Mononuclear cell (primary cell): ENCODE measurements at regions not wholly inside any gene's neighbourhood (a gene's known extent, or its start where the extent isn't known, plus 50 kb on each side); places are given as distances from the start of the nearest gene placed in this dataset.

Source experiments
- H3K27me3 ChIP-seq: 2 replicates; pipeline ENCODE4 v1.6.0; 2011; ENCODE audit warnings: low read length, control low read depth; ENCODE audit not compliant: insufficient read depth
- H3K4me1 ChIP-seq: 2 replicates; pipeline ENCODE4 v1.5.1; 2011; ENCODE audit warnings: mild to moderate bottlenecking, low read length, control low read depth; ENCODE audit not compliant: insufficient read depth
- H3K4me3 ChIP-seq: 2 replicates; pipeline ENCODE4 v1.5.1; 2011; ENCODE audit warnings: mild to moderate bottlenecking, low read length, moderate library complexity
- H3K9me3 ChIP-seq: 2 replicates; pipeline ENCODE4 v1.5.1; 2011; ENCODE audit warnings: low read depth, mild to moderate bottlenecking, control low read depth, low read length

GRCh38 chr5:141800617-141801016 lies 77.6 kb downstream of the PCDH1 start:
- Histone ChIP-seq H3K4me1 (no peaks in the 10 kb centered on the region), H3K27me3 (peaks cover 6% of the 10 kb centered on the region), H3K9me3 (no peaks in the 10 kb centered on the region), H3K4me3 (no peak overlapping the region)

- Histone ChIP-seq H3K9me3 (no peaks in the 10 kb centered on the region), H3K4me1 (no peaks in the 10 kb centered on the region), H3K27me3 (peaks cover 3% of the 10 kb centered on the region), H3K4me3 (no peak overlapping the region)
Measured at GRCh38 chr5:141799507-141800167, 78.6 kb downstream of the PCDH1 start.

- Histone ChIP-seq H3K4me3 (no peak overlapping the region), H3K27me3 (no peaks in the 10 kb centered on the region), H3K4me1 (no peaks in the 10 kb centered on the region), H3K9me3 (no peaks in the 10 kb centered on the region)
Measured at GRCh38 chr5:141797425-141797824, 80.8 kb downstream of the PCDH1 start.

- Histone ChIP-seq H3K4me1 (no peaks in the 10 kb centered on the region), H3K9me3 (no peaks in the 10 kb centered on the region), H3K4me3 (no peak overlapping the region), H3K27me3 (no peaks in the 10 kb centered on the region)
Measured at GRCh38 chr5:141795421-141795820, 82.8 kb downstream of the PCDH1 start.

- H3K4me1 ChIP-seq: no peaks in the 10 kb centered on the region
- no peaks in the 10 kb centered on the region for H3K27me3 ChIP-seq
- H3K9me3 ChIP-seq: no peaks in the 10 kb centered on the region
Measured at GRCh38 chr5:141793881-141794280, 84.3 kb downstream of the PCDH1 start.

GRCh38 chr5:141793403-141793802 lies 84.8 kb downstream of the PCDH1 start:
- H3K9me3 ChIP-seq: no peaks in the 10 kb centered on the region
- no peak overlapping the region for H3K4me3 ChIP-seq
- no peaks in the 10 kb centered on the region for H3K4me1 ChIP-seq
- H3K27me3 ChIP-seq: no peaks in the 10 kb centered on the region

More at GRCh38 chr5:141793881-141794280, 84.3 kb downstream of the PCDH1 start:
- H3K4me3 ChIP-seq: no peak overlapping the region

- Histone ChIP-seq H3K4me1 (no peaks in the 10 kb centered on the region), H3K4me3 (no peak overlapping the region), H3K27me3 (no peaks in the 10 kb centered on the region), H3K9me3 (no peaks in the 10 kb centered on the region)
Measured at GRCh38 chr5:141790630-141791029, 87.6 kb downstream of the PCDH1 start.

- no peaks in the 10 kb centered on the region for H3K27me3 ChIP-seq
- no peak overlapping the region for H3K4me3 ChIP-seq
- H3K4me1 ChIP-seq: no peaks in the 10 kb centered on the region
- no peaks in the 10 kb centered on the region for H3K9me3 ChIP-seq
Measured at GRCh38 chr5:141789330-141789729, 88.9 kb downstream of the PCDH1 start.

GRCh38 chr5:141788296-141788970 lies 89.8 kb downstream of the PCDH1 start:
- H3K9me3 ChIP-seq: no peaks in the 10 kb centered on the region
- no peak overlapping the region for H3K4me3 ChIP-seq
- no peaks in the 10 kb centered on the region for H3K27me3 ChIP-seq
- no peaks in the 10 kb centered on the region for H3K4me1 ChIP-seq

- no peaks in the 10 kb centered on the region for H3K9me3 ChIP-seq
- no peak overlapping the region for H3K4me3 ChIP-seq
- H3K4me1 ChIP-seq: no peaks in the 10 kb centered on the region
- no peaks in the 10 kb centered on the region for H3K27me3 ChIP-seq
Measured at GRCh38 chr5:141787376-141787775, 90.8 kb downstream of the PCDH1 start.

- Histone ChIP-seq H3K9me3 (no peaks in the 10 kb centered on the region), H3K4me1 (no peaks in the 10 kb centered on the region), H3K4me3 (no peak overlapping the region), H3K27me3 (no peaks in the 10 kb centered on the region)
Measured at GRCh38 chr5:141786700-141787099, 91.5 kb downstream of the PCDH1 start.

- no peaks in the 10 kb centered on the region for H3K27me3 ChIP-seq
- no peaks in the 10 kb centered on the region for H3K4me1 ChIP-seq
- no peaks in the 10 kb centered on the region for H3K9me3 ChIP-seq
- no peak overlapping the region for H3K4me3 ChIP-seq
Measured at GRCh38 chr5:141785711-141786110, 92.5 kb downstream of the PCDH1 start.

GRCh38 chr5:141785135-141785534 lies 93.1 kb downstream of the PCDH1 start:
- Histone ChIP-seq H3K4me1 (no peaks in the 10 kb centered on the region), H3K27me3 (no peaks in the 10 kb centered on the region), H3K9me3 (no peaks in the 10 kb centered on the region), H3K4me3 (no peak overlapping the region)

- Histone ChIP-seq H3K4me1 (no peaks in the 10 kb centered on the region), H3K27me3 (no peaks in the 10 kb centered on the region), H3K9me3 (no peaks in the 10 kb centered on the region), H3K4me3 (no peak overlapping the region)
Measured at GRCh38 chr5:141784529-141784928, 93.7 kb downstream of the PCDH1 start.

- H3K27me3 ChIP-seq: no peaks in the 10 kb centered on the region
- no peaks in the 10 kb centered on the region for H3K4me1 ChIP-seq
- H3K4me3 ChIP-seq: no peak overlapping the region
- H3K9me3 ChIP-seq: no peaks in the 10 kb centered on the region
Measured at GRCh38 chr5:141783947-141784296, 94.3 kb downstream of the PCDH1 start.
